Suprapubic skin (tissue), 4 donors: ENCODE measurements at regions not wholly inside any gene's neighbourhood (a gene's known extent, or its start where the extent isn't known, plus 50 kb on each side); places are given as distances from the start of the nearest gene placed in this dataset.

Experiments
- DNase-seq, 2 donors: peaks; one replicate each; pipeline ENCODE4 v3.0.0-alpha.2; 2019; ENCODE audit warnings: low spot score in 2 of 2
- H3K27ac ChIP-seq: fragments of 200-600 bp; sonication (generic); one replicate; pipeline ENCODE4 v1.5.1; 2019
- H3K27me3 ChIP-seq: fragments of 200-600 bp; sonication (generic); one replicate; pipeline ENCODE4 v1.5.1; 2019
- H3K36me3 ChIP-seq: fragments of 200-600 bp; sonication (generic); one replicate; pipeline ENCODE4 v1.5.1; 2019
- H3K4me1 ChIP-seq: fragments of 200-600 bp; sonication (generic); one replicate; pipeline ENCODE4 v1.5.1; 2019
- H3K4me3 ChIP-seq: fragments of 200-600 bp; sonication (generic); one replicate; pipeline ENCODE4 v1.5.1; 2019; ENCODE audit warnings: mild to moderate bottlenecking
- H3K9me3 ChIP-seq: fragments of 200-600 bp; sonication (generic); one replicate; pipeline ENCODE4 v1.5.1; 2019
- EP300 ChIP-seq: sonication (generic); formaldehyde crosslinking; IDR thresholded peaks from one replicate; pipeline ENCODE4 v1.6.1; 2017; ENCODE audit warnings: antibody characterized with exemption
- POLR2A ChIP-seq, 2 donors: fragments of 450-650 bp; IDR thresholded peaks; one replicate each; pipeline ENCODE4 v1.6.1; 2017; ENCODE audit warnings: antibody characterized with exemption in 2 of 2, mild to moderate bottlenecking in 2 of 2, moderate library complexity in 2 of 2
- POLR2AphosphoS5 ChIP-seq, 3 donors: sonication (generic); formaldehyde crosslinking; IDR thresholded peaks; one replicate each; pipeline ENCODE4 v1.6.1; 2017; ENCODE audit warnings: antibody characterized with exemption in 3 of 3
- WGBS: methylation state at CpG from one replicate; pipeline ENCODE4 v1.1.5; 2018; 5-methylcytosine and 5-hydroxymethylcytosine counted together
- TF ChIP-seq, protein P1 (sequence below), 2 donors: fragments of 200-600 bp in 1 of 2; fragments of 450-650 bp in 1 of 2; sonication (generic) in 1 of 2; IDR thresholded peaks; one replicate each; pipeline ENCODE4 v1.5.1; 2016 to 2019; ENCODE audit warnings: antibody characterized with exemption in 2 of 2, mild to moderate bottlenecking in 1 of 2, moderate library complexity in 1 of 2

DNA sequence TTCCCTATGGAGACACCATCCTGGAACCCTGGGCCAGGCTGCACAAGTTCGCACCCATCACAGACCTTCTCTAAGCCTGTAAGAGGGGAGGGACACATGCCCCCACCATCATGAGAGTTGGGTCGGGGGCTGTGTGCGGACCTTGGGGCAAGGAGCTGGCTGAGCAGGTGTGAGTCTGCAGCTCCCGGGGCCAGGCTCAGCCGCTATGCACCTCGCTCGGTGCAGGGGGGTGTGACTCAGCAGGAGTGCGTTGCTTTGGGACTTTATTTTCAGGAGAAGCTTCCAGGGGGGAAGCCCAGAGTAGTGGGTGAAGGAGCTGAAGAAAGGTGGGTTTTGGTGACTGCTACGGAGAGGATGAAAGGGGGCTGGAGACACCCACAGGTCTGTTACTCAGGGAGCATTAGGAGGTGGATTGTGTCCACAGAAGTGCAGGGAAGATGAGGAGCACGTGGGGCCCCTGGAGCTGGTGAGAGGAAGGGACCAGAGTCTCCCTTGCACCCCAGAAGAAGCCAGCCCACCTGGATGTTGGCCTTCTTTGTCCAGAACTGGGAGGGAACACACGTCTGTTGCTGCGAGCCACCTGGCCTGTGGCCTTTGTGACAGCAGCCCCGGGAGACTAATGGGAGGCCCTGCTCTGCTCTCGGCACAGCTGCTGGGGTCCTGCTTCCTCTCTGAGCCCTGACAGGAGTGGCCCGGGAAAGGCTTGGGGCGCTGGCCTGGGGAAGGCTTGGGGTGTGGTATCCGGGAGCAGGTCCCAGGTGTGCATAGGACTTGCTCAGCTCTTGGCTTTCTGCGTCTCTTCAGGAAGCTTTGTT lies 162.6 kb downstream of the TEX29 start:
- Histone ChIP-seq H3K27ac (no peak overlapping the region), H3K4me1 (no peaks in the 10 kb centered on the region), H3K9me3 (peaks cover 8% of the 10 kb centered on the region), H3K36me3 (no peaks in the 10 kb centered on the region), H3K4me3 (no peak overlapping the region), H3K27me3 (peaks cover 10% of the 10 kb centered on the region)
- TF ChIP-seq EP300 = no peak
- TF ChIP-seq, protein P1, sequence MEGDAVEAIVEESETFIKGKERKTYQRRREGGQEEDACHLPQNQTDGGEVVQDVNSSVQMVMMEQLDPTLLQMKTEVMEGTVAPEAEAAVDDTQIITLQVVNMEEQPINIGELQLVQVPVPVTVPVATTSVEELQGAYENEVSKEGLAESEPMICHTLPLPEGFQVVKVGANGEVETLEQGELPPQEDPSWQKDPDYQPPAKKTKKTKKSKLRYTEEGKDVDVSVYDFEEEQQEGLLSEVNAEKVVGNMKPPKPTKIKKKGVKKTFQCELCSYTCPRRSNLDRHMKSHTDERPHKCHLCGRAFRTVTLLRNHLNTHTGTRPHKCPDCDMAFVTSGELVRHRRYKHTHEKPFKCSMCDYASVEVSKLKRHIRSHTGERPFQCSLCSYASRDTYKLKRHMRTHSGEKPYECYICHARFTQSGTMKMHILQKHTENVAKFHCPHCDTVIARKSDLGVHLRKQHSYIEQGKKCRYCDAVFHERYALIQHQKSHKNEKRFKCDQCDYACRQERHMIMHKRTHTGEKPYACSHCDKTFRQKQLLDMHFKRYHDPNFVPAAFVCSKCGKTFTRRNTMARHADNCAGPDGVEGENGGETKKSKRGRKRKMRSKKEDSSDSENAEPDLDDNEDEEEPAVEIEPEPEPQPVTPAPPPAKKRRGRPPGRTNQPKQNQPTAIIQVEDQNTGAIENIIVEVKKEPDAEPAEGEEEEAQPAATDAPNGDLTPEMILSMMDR (IDR thresholded peaks at IDR 0.05) = no peak
- no peak for TF ChIP-seq POLR2A (IDR thresholded peaks at IDR 0.05)
- 93% methylated on average over 17 of the region's 18 CpGs for WGBS
- DNase-seq = peak in 1 of 2 donors; percentile 64

DNA sequence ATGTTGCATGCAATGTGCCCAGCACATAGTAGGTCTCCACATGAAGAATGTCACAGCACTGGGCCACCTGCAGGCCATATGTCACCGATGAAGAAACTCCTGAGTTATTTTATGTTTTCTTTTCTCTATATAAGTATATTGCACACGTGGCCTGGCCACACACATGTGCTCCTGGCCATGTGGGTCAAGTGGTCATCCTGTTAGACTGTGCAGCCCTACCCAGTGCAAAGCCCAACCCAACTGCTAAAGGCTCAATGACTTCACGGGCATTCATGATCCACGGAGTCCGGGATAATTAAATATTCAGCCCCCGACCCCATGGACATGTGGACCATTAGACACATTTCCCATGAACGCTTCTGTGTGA lies 163.2 kb downstream of the TEX29 start:
- Histone ChIP-seq H3K27me3 (peaks cover 10% of the 10 kb centered on the region), H3K27ac (no peak overlapping the region), H3K36me3 (no peaks in the 10 kb centered on the region), H3K4me1 (no peaks in the 10 kb centered on the region), H3K9me3 (peaks cover 8% of the 10 kb centered on the region), H3K4me3 (no peak overlapping the region)
- WGBS = 90% methylated on average over 7 of the region's 7 CpGs
- DNase-seq = peak in 1 of 2 donors; percentile 20
- TF ChIP-seq EP300 = no peak
- TF ChIP-seq, protein P1 (IDR thresholded peaks at IDR 0.05) = no peak
- TF ChIP-seq POLR2AphosphoS5 (IDR thresholded peaks at IDR 0.05) = no peak
- no peak for TF ChIP-seq POLR2A (IDR thresholded peaks at IDR 0.05)

DNA sequence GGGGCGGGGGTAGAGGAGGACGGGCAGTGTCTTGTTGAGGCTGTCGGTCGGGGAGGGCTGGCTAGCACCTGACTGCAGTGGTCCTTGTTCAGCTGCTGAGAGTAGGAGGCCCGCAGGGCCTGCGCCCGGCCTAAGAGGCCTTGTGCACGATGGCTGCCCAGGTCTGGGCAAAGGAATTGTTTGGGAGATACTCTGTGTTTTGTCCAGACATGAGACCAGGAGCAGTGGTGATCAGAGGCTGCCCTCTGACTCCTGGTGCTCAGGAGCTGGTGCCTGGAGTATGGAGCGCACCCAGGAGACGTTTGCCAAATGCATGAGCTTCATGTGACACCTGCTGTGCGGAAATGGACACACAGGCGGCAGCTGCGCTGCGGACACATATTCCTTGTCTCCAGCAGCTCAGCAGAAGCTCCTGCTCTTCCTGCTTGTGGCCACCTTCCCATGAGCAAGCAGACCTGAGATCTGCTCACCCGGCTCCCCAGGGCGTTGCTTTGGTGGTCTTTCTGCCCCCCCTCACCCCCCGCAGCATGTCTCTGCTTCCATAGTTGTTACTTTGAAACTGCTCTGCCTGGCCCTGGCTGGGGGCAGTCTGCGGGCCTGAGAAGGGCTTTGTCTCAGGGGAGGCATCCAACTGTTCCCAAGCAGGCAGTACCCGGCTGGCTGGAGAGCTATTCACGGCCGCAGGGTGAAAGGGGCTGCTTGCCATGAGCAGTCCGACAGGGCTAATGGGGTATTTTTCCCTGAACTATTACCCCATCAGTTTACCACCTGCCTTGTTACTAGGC lies 163.9 kb downstream of the TEX29 start:
- Histone ChIP-seq H3K27ac (no peak overlapping the region), H3K4me1 (no peaks in the 10 kb centered on the region), H3K4me3 (no peak overlapping the region), H3K27me3 (peaks cover 10% of the 10 kb centered on the region), H3K36me3 (no peaks in the 10 kb centered on the region), H3K9me3 (peaks cover 8% of the 10 kb centered on the region)
- peak in 1 of 2 donors; percentile 69 for DNase-seq
- no peak for TF ChIP-seq POLR2AphosphoS5 (IDR thresholded peaks at IDR 0.05)
- 80% methylated on average over 20 of the region's 22 CpGs for WGBS

DNA sequence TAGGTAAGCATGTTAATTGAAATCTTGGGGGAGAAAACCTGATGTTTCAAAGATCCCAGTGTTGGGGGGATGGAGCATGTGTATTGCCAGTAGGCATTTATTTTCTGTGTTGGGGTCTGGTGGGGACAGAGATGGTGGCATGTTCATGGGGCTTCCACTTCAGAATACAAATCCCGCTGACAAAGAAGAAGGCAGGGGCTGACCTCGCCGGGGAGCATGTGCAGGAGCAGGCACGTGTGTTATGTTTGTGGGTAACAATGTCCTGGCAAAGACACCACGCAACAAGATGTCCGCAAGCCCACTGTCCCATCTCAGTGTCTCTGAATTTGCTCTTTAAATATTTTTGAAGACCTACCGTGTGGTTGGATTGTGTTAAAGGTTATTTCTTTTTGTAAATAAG lies 164.5 kb downstream of the TEX29 start:
- H3K27ac ChIP-seq = no peak overlapping the region
- WGBS = 87% methylated on average over 7 of the region's 7 CpGs
- H3K27me3 ChIP-seq = peaks cover 8% of the 10 kb centered on the region
- no peak overlapping the region for H3K4me3 ChIP-seq
- TF ChIP-seq EP300 (no peak), POLR2A (IDR thresholded peaks at IDR 0.05) (no peak), POLR2AphosphoS5 (IDR thresholded peaks at IDR 0.05) (no peak)
- TF ChIP-seq, protein P1 (IDR thresholded peaks at IDR 0.05) = no peak
- H3K4me1 ChIP-seq = no peaks in the 10 kb centered on the region
- no peaks in the 10 kb centered on the region for H3K36me3 ChIP-seq
- peaks cover 8% of the 10 kb centered on the region for H3K9me3 ChIP-seq
- peak in 1 of 2 donors; percentile 34 for DNase-seq

DNA sequence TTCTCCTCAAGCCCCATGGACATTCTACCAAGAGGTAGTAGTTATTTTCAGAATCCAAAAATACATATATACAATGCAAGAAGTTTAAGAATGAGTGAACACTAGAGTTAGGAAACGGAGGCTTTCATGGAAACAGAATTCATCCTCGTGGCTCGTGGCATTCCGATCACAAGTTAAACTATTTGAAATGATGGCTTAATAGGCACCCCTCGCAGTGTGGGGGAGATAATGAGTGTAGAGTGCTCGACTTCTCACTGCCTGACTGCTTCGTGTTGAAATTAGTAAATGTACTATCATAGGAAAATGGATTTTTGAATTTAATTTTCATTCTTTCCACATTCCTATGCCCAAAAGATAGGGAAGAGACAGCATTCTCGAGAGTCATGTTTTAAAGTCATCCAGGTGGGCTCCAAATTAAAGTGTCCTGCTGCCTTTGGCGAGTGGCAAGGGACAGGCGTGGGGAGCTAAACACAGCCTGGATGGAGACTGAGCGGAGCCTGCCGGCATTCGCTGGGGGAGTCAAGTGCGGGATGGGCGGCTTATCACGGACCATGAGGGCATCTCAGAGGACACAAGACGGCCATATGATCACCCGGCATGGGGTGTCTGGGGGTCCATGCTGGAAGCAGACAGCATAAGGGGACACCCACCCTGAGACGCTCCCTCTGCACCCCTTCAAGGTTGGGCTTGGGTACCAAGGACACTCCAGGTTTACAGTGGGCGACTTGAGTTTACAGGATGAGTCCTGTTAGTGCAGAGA lies 165.2 kb downstream of the TEX29 start:
- no peak for TF ChIP-seq EP300
- TF ChIP-seq, protein P1 (IDR thresholded peaks at IDR 0.05) = no peak
- no peak for TF ChIP-seq POLR2AphosphoS5 (IDR thresholded peaks at IDR 0.05)
- no peak for TF ChIP-seq POLR2A (IDR thresholded peaks at IDR 0.05)
- H3K36me3 ChIP-seq = no peaks in the 10 kb centered on the region
- peak in 1 of 2 donors; percentile 72 for DNase-seq
- H3K9me3 ChIP-seq = peaks cover 8% of the 10 kb centered on the region
- WGBS = 91% methylated on average over 20 of the region's 20 CpGs
- H3K4me1 ChIP-seq = no peaks in the 10 kb centered on the region
- peaks cover 4% of the 10 kb centered on the region for H3K27me3 ChIP-seq
- H3K27ac ChIP-seq = no peak overlapping the region
- no peak overlapping the region for H3K4me3 ChIP-seq
